SK-N-SH (cell line): ENCODE measurements at regions not wholly inside any gene's neighbourhood (a gene's known extent, or its start where the extent isn't known, plus 50 kb on each side); places are given as distances from the start of the nearest gene placed in this dataset.

Experiments used
- CTCF ChIA-PET: fragments of 300-600, 350-600 bp; formaldehyde crosslinking; extraction: SDS; loops from one replicate; lab custom pipeline; 2021; lab: Yijun Ruan, JAX
- POLR2A ChIA-PET: fragments of 350-600 bp; sonication (Branson Sonifier 250); formaldehyde crosslinking; extraction: SDS; loops from one replicate; lab custom pipeline; 2020; ENCODE audit warnings: antibody characterized with exemption, inconsistent platforms; lab: Yijun Ruan, JAX
- DNase-seq: peaks from one replicate; pipeline ENCODE4 v3.0.0; 2012
- H2AFZ ChIP-seq: fragments of 200-600 bp; sonication (generic); 2 replicates; pipeline ENCODE4 v1.8.1; 2016; ENCODE audit warnings: antibody characterized with exemption, mild to moderate bottlenecking, low read depth
- H3F3A ChIP-seq: fragments of 200-600 bp; sonication (generic); replicated peaks from 2 replicates; pipeline ENCODE3; 2016; ENCODE audit warnings: antibody characterized with exemption, mild to moderate bottlenecking; ENCODE audit not compliant: insufficient read depth
- H3K27ac ChIP-seq, 2 experiments: fragments of 200-500 bp in 1 of 2; fragments of 200-600 bp in 1 of 2; sonication (Bioruptor generic) in 1 of 2; sonication (generic), shearing (Covaris generic) in 1 of 2; 2 replicates each; pipeline versions ENCODE4 v1.5.1 to v1.6.1; 2014 to 2016; ENCODE audit warnings: low read depth in 2 of 2, inconsistent platforms in 1 of 2, low read length in 1 of 2, mild to moderate bottlenecking in 1 of 2, mixed read lengths in 1 of 2
- H3K27me3 ChIP-seq: fragments of 200-600 bp; sonication (generic), shearing (Covaris generic); 2 replicates; pipeline ENCODE4 v1.6.1; 2016; ENCODE audit warnings: mixed run types; ENCODE audit not compliant: insufficient read depth
- H3K36me3 ChIP-seq, 2 experiments: fragments of 200-500 bp in 1 of 2; fragments of 200-600 bp in 1 of 2; sonication (Bioruptor generic) in 1 of 2; sonication (generic) in 1 of 2; replicated peaks in 1 of 2; 2 replicates each; pipeline versions ENCODE3 to v1.5.1; 2014 to 2016; ENCODE audit warnings: low read length in 1 of 2, mild to moderate bottlenecking in 1 of 2; ENCODE audit not compliant: insufficient read depth in 2 of 2, control insufficient read depth in 1 of 2
- H3K4me1 ChIP-seq, 2 experiments: fragments of 200-500 bp in 1 of 2; fragments of 200-600 bp in 1 of 2; sonication (Bioruptor generic) in 1 of 2; sonication (generic), shearing (Covaris generic) in 1 of 2; 2 replicates each; pipeline versions ENCODE4 v1.5.1 to v1.6.1; 2014 to 2016; ENCODE audit warnings: low read depth in 1 of 2, low read length in 1 of 2, mixed run types in 1 of 2; ENCODE audit not compliant: insufficient read depth in 2 of 2, control insufficient read depth in 1 of 2
- H3K4me2 ChIP-seq: fragments of 200-600 bp; sonication (generic), shearing (Covaris generic); 2 replicates; pipeline ENCODE4 v1.6.1; 2017; ENCODE audit warnings: mixed run types
- H3K4me3 ChIP-seq, 2 experiments: fragments of 200-500 bp in 1 of 2; fragments of 200-600 bp in 1 of 2; sonication (Bioruptor generic) in 1 of 2; sonication (generic), shearing (Covaris generic) in 1 of 2; 2 replicates each; pipeline versions ENCODE4 v1.5.1 to v1.8.1; 2014 to 2016; ENCODE audit warnings: low read depth in 2 of 2, inconsistent platforms in 1 of 2, low read length in 1 of 2, mild to moderate bottlenecking in 1 of 2, mixed read lengths in 1 of 2, moderate library complexity in 1 of 2
- H3K79me2 ChIP-seq: fragments of 200-600 bp; sonication (generic); 2 replicates; pipeline ENCODE4 v1.8.1; 2017; ENCODE audit warnings: mild to moderate bottlenecking; ENCODE audit not compliant: insufficient read depth
- H3K9ac ChIP-seq: fragments of 200-600 bp; sonication (generic); 2 replicates; pipeline ENCODE4 v1.6.1; 2017; ENCODE audit warnings: mixed run types
- H3K9me2 ChIP-seq: fragments of 200-600 bp; sonication (generic); 2 replicates; pipeline ENCODE4 v1.6.1; 2017; ENCODE audit warnings: mixed run types
- H3K9me3 ChIP-seq: fragments of 200-600 bp; sonication (generic); 2 replicates; pipeline ENCODE4 v1.6.1; 2017; ENCODE audit warnings: mixed run types, mild to moderate bottlenecking, moderate library complexity
- H4K20me1 ChIP-seq: fragments of 200-600 bp; sonication (generic); 2 replicates; pipeline ENCODE4 v1.6.1; 2017; ENCODE audit warnings: mild to moderate bottlenecking, mixed run types; ENCODE audit not compliant: insufficient read depth
- CTCF ChIP-seq: fragments of 200-600 bp; sonication (generic); IDR thresholded peaks from 2 replicates; pipeline ENCODE4 v1.6.1; 2017; ENCODE audit warnings: antibody characterized with exemption, mild to moderate bottlenecking, moderate library complexity
- EZH2phosphoT487 ChIP-seq: fragments of 200-600 bp; sonication (generic); IDR thresholded peaks from 2 replicates; pipeline ENCODE4 v1.6.1; 2017; ENCODE audit warnings: low read depth, mixed run types, mild to moderate bottlenecking, antibody characterized with exemption, moderate library complexity, borderline replicate concordance
- FOXM1 ChIP-seq: IDR thresholded peaks from 2 replicates; pipeline ENCODE4 v1.4.0; 2012; ENCODE audit warnings: low read depth, mild to moderate bottlenecking
- MEF2A ChIP-seq: IDR thresholded peaks from 2 replicates; pipeline ENCODE4 v1.4.0; 2012; ENCODE audit warnings: low read depth, borderline replicate concordance
- MXI1 ChIP-seq: IDR thresholded peaks from 2 replicates; pipeline ENCODE4 v1.6.1; 2012; ENCODE audit warnings: mild to moderate bottlenecking, low read depth, low read length, improper control_type of control experiment
- NFIC ChIP-seq: IDR thresholded peaks from 2 replicates; pipeline ENCODE4 v1.4.0; 2012; ENCODE audit warnings: borderline replicate concordance
- RAD21 ChIP-seq: IDR thresholded peaks from 2 replicates; pipeline ENCODE4 v1.6.1; 2012; ENCODE audit warnings: mild to moderate bottlenecking, low read length
- RXRA ChIP-seq: IDR thresholded peaks from 2 replicates; pipeline ENCODE4 v1.4.0; 2012; ENCODE audit warnings: low read depth, mild to moderate bottlenecking, borderline replicate concordance
- SMC3 ChIP-seq: IDR thresholded peaks from 2 replicates; pipeline ENCODE4 v1.6.1; 2012; ENCODE audit warnings: low read depth, low read length, improper control_type of control experiment
- USF1 ChIP-seq: IDR thresholded peaks from 2 replicates; pipeline ENCODE4 v1.4.0; 2012; ENCODE audit warnings: low read depth, borderline replicate concordance
- USF2 ChIP-seq: fragments of 150-350 bp; IDR thresholded peaks from 2 replicates; pipeline ENCODE4 v1.6.1; 2017; ENCODE audit warnings: antibody characterized with exemption, low read length, low read depth, borderline replicate concordance
- ZBTB33 ChIP-seq: IDR thresholded peaks from 2 replicates; pipeline ENCODE4 v1.4.0; 2012; ENCODE audit warnings: low read depth, borderline replicate concordance
- WGBS: methylation state at CpG from one replicate; pipeline ENCODE4 v1.1.6; 2017; ENCODE audit warnings: low lambda C conversion rate; 5-methylcytosine and 5-hydroxymethylcytosine counted together

GRCh38 chr22:49525801-49526535 is 301.7 kb downstream of the BRD1 start:
- no peak overlapping the region for H2AFZ ChIP-seq

More at GRCh38 chr22:49525801-49526535, 301.7 kb downstream of the BRD1 start:
- Histone ChIP-seq H3K4me3 (no peak overlapping the region), H3K79me2 (no peaks in the 10 kb centered on the region), H3K9ac (no peak overlapping the region), H3K27ac (no peak overlapping the region), H3K4me1 (no peaks in the 10 kb centered on the region), H4K20me1 (no peaks in the 10 kb centered on the region), H3F3A (no peaks in the 10 kb centered on the region), H3K4me2 (no peak overlapping the region), H3K36me3 (no peaks in the 10 kb centered on the region), H3K27me3 (no peaks in the 10 kb centered on the region), H3K9me3 (no peaks in the 10 kb centered on the region), H3K9me2 (no peaks in the 10 kb centered on the region)
- WGBS = 6% methylated on average over 9 of the region's 14 CpGs
- POLR2A ChIA-PET = no interaction called here
- TF ChIP-seq EZH2phosphoT487 (no peak), SMC3 (no peak), NFIC (no peak), USF1 (no peak), USF2 (no peak), RAD21 (no peak), MEF2A (no peak), RXRA (no peak), CTCF (no peak), ZBTB33 (no peak), MXI1 (no peak), FOXM1 (no peak)
- CTCF ChIA-PET = no interaction called here
- no peak for DNase-seq
